ENCODE measurements at regions not wholly inside any gene's neighbourhood (a gene's known extent, or its start where the extent isn't known, plus 50 kb on each side); places are given as distances from the start of the nearest gene placed in this dataset.

DNA sequence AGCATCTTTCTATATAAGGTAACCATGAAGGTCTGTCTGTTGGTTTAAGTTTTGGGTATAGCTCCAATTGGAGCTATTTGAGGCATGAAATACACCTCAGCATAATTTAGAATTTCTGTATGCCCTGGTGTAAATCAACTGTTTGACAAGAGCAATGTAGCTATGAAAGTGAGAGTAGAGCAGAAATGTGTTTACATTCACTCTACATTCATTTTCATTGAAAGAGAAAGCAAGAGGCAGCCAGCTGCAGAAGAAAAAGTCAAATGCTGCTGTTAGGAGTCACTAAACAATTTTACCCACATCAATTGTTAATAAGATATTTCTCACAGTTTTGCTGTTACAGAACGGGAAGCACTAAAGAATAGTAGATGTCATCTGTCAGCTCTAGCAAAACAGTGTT lies 252.5 kb downstream of the SLC6A15 start:
- DNase-seq = no peak

DNA sequence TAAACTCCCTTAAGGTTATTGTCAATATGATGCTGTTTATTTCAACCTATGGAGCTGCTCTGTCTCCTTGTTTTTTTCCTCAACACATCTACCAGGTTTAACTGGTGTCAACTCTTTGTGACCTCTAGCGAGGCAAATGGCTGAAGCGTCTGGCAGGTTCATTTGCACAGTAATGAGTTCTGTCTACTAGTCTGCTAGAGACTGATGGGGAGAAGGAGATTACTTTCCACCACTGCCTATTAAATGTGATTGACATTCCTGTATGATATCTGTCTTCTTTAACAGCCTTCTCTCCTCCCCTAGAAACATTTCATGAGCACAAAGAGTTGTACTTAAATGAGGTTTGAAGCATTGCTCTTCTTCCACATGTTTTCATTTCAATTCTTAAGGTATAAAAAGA lies 253.7 kb downstream of the SLC6A15 start:
- no peak for DNase-seq

DNA sequence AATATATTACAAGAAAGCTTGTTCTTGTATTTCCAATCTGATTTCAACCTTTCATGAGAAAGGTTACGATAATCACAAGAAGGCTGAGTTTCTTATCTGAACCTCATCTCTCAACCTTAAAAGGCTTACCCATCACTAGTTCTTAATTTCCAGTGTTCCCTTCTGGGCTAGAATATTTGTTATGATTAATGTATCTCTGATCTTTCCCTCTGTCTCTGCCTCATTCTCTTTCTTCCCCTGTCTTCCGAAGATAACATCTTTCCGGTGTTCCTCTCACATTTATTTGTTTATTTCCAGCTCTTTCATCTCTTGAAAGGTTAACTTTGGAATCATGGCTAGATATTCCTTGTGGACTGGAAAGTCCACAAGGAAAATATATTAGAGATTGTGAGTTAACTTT lies 255.9 kb downstream of the SLC6A15 start:
- DNase-seq = no peak

DNA sequence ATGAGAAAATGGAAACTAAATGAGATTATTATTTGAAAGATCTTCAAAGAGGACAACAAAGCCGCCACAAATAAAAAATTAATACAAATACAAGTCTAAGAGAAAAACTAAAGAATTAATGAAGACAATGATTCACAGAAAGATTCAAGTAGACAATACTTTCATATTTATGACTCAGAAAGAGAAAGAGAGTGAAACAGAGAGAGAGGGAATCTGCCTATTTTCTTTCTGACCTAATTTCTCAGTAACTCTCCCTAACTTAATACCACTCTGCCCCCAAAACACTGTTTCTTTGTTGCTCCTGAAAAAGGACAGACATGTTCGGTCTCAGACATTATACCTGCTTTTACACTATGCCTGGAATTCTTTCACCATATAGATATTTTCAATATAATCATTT lies 259.1 kb downstream of the SLC6A15 start:
- no peak for DNase-seq

DNA sequence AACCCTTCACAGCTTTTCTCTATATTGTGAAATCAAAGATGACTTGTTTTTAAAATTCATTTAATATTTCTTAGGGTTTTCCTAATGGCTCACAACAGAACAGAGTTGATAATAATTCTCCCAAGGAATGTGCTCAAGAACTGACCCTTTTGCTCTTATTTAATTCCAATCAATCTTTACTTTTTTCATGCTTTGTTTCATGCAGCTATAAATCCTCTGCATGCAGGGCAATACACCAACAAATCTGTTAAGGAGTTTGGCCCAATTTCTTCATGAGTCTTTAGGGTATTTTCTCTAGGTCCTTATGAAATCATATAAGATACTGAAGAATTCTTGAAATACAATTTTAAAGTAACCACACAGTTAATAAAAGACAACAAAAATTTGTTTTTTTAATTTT lies 264.2 kb downstream of the SLC6A15 start:
- no peak for DNase-seq

DNA sequence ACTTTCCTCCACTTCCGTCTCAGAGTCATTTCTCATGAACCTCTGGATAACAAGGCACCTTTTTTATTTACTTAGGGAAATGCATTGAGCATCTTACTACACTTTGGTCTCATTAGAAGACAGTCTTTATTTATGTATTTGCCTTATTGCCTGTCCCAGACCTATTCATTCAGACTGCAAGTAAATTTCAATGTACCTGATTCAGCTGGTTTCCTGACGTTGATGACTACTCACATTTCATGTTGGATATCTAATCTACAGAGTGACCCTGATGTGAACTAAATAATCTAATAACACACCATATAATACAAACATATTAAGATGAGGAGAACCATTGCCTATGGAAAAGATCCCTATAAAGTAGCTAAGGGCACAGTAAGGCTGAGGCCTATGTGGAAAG lies 267.7 kb downstream of the SLC6A15 start:
- no peak for DNase-seq

DNA sequence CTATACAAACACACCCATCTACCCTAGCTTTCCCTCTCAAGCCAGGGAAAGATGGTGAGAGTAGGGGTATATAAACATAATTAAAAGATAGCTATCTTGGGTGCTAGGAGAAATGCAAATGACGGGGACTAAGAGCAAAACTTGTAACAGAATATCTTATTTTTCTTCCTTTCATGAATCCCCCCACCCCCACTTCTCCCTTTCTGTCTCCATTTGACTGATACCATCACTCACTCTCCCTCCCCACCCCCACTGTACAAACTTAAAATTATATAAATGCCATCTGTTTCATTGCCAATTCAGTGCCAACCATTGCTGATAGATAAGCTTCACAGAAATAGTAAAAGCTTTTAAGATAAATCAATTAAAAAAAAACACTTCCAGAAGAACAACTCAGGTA lies 268.6 kb downstream of the SLC6A15 start:
- DNase-seq = no peak

DNA sequence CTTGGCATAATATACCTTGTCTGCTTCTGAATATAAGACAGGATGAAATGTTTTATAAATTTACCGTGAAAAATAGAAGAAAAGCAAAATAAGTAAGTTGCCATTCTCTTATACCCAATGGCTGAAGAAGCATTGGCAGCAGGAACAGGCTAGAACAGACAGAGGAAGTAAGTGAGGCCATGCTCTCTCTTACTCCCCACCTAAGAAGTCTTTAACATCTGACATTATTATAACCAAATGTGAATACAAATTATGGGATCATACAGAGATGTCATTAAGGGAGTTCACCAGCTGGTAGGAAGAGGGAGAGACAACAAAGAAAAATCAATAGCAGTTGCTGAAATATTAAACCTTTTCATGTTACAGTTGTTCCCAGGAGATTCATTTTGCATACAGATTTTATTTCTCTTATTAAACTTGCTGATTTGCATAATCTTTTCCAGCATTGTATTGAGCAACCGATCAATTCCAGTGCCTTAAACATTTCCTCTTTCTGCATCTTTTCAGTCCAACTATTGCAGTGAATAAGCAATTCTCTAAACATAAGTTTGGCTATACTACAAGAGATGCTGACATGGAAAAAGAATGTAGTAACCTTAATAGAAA lies 270.6 kb downstream of the SLC6A15 start:
- DNase-seq = peak; percentile 63

DNA sequence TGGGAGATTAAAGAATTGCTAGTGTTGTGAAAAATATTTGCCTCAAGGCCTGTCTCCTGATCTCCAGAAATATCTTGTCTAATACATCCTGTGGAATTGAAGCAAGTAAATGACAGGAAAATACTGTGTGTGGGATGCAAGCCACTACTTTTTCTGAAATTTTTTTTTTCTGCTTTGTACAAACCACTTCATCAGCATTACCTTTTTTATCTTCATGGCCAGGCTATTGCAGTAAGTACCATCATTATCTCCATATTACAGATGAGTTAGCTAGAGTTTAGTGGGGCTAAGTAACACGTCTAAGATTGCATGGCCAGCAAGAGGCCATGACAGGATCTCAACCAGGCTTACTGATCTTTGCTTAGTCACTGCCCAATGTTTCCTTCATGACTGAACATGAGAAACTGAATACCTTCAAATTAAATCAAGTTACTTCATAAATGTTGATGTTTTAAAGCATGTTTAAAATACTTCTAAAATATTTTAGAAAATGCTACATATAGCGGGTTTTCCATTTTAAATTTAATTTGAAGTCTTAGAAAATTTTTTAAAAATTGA lies 273.7 kb downstream of the SLC6A15 start:
- DNase-seq = no peak

DNA sequence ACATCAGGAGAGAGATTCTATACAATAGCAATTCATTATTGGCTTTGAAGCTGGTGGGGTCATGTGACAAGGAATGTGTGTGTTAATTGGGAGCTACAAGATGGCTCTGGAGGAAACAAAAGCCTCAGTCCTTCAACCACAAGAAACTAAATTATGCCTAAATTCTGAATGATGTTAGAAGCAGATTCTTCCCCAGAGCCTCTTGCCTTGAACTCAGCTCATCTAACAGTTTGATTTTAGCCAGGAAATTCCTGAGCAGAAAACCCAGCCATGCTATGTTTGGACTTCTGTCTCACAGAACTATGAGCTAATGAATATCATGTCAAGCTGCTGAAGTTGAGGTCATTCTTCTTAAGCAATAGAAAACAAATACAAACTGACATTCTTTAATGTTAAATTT lies 274.7 kb downstream of the SLC6A15 start:
- DNase-seq = peak; percentile 68

DNA sequence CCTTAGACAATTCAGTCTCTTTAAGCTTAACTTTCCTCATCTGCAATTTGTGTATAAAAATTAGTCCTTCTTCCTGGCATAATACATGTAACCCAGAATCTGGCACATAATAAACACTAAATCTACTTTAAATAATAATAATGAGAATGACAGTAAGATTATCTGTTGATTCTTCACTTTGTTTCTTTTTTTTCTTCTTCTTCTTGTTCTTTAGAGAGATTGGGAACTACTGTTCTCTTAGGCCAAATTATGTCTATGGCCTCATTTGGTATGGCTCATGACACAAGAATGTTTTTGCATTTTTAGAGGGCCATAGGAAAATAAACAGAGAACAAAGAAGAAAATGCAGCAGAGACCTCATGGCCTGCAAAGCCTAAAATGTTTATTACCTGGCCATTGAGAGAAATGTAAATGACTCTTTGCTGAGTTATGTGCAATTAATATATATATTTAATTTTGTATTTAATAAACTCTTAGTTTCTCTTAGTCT lies 275.8 kb downstream of the SLC6A15 start:
- peak; percentile 59 for DNase-seq

DNA sequence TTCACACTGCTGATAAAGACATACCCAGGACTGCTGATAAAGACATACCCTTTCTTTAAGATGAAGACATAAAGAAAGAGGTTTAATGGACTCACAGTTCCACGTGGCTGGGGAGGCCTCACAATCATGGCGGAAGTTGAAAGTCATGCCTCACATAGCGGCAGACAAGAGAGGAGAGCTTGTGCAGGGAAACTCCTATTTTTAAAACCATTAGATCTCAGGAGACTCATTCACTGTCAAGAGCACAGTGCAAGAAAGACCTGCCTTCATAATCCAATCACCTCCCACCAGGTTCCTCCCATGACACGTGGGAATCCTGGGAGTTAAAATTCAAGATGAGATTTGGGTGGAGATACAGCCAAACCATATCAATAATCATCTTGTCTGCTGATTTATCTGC lies 278.1 kb downstream of the SLC6A15 start:
- no peak for DNase-seq

DNA sequence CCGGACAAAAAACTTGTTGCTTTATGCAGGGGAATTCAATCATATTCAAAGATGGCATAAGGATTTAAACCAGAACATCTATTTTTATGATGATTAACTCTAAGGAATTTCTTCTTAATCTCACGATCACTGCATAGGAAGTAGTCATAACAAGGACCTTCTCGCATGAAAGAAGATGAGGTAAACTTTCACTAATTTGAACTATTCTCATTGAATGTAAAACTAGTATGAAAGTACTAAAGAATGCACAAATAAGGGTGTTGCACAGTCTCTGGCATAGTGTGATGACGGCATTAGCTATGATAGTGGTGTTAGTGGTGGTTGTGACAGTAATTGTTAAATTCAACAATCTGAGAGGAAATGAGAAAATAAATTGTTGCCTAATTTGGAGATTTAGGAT lies 280.0 kb downstream of the SLC6A15 start:
- DNase-seq = peak; percentile 8

DNA sequence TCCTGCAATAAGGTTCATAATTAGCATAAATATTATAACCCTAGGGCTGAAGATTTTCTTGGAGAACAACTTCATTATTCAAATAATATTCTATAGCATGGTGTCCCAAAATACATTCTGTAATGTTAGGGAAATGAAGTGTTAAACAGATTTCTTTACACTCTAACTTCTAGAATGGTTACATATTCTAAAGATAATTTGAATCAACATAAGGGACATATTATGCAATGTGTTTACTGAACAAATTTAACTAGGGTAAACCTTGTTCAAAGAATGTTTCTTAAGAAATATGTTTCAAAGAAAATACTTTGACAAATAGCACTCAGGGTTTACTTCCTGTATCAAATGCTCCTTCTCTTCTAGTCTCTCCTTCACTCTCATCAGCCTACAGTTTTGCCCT lies 281.6 kb downstream of the SLC6A15 start:
- DNase-seq = no peak

DNA sequence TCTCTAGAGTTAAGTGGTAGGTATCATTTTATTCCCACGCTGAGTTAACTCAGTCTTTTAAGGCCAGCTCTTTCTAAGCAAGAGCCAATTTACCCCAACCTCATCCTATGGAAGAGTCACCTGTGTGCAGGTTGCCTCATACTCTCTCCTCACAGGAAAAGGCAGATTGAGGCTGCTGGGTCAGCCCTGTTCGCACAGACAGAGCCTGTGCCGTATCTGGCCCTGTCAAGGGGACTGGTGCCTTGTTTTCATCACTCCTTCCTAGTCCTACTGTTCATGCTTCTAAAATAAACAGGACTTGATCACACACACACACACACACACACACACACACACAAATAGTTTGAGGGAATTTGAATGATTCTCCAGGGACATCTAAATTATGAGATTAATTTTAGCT lies 285.0 kb downstream of the SLC6A15 start:
- DNase-seq = no peak

DNA sequence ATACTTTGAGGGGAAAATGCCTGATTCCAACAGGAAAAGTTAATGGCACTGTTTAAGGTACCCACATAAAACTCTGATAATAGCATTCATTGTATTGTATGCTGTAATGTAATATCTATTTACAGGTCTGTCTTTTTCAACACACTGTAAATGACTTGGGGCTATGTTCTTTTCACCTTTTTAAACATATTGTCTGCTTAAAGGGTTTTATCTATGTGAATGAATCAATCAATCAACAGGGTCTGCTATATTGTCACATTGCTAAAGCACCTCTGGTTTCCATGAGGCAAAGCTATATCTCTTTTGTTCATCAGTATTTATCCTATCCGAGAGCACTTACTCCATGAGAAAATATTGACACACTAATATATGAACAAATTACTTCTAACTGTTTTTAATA lies 288.0 kb downstream of the SLC6A15 start:
- DNase-seq = no peak

DNA sequence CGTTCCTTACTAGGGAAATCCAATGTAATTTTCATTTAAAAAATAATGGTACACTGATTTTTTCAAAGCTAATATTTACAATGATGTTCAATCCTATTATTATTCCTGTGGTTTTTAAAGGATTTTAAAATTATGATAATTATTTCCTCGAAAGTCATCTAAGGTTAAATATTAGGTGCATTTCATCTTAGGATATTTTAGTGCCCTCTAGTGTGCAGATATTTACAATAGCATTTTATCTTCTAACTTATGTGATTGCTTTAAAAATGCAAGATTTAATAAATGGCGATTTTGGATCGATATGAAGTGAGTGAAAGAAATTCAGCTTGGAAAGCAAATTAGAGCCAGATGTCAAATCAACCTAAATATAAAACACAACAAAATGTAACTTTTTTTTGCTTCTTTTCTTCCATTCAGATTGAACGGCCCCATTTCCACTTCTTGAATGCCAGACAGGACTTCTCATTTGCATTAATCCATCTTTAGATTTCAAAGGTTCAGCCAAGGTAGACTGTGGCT lies 293.5 kb downstream of the SLC6A15 start:
- peak; percentile 7 for DNase-seq

DNA sequence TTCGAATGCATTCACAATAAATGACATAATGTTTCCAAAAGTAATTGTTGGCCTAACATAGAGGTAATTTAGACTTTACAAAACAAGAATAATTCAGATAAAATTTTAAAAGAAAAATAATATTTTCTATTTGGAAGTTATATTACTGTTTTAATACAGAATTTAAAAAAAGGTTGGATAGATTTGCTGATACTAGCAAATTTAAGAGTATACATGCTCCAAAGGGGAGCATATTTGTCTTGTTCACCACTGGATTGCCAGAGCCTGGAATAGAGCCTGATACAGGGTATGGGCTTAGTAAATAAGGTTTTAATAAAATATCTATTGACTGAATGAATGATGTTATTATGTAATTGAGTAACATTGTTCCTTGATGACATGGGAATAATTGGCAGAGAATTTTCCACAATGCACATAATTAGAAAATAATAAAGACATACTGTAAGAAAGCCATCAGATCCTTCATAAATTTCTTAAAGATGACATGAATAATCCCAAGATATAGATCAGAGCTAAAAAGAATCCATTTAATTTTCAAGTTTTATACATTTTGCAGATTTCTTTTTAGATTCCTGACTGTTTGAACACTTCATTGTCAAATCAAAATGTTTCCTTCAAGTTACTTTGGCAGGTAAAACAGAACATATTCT lies 305.3 kb downstream of the SLC6A15 start:
- DNase-seq = no peak

DNA sequence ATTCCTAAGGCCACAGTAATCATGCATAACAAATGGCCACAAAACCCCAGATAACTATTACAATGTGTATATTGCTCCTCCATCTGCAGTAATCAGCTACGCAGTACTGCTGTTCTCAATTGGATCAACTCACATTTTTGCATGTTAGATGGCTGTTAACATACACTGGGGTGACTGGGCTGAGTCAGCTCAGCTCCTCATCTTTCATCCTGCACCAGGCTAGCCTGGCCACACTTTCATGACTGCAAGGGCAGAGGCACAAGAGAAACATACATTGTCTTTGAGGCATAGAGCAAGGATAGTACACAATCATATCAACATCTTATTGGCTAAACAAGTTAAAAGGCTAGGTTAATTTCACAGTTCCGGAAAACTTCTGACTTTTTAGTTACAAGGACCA lies 306.6 kb downstream of the SLC6A15 start:
- peak; percentile 44 for DNase-seq

DNA sequence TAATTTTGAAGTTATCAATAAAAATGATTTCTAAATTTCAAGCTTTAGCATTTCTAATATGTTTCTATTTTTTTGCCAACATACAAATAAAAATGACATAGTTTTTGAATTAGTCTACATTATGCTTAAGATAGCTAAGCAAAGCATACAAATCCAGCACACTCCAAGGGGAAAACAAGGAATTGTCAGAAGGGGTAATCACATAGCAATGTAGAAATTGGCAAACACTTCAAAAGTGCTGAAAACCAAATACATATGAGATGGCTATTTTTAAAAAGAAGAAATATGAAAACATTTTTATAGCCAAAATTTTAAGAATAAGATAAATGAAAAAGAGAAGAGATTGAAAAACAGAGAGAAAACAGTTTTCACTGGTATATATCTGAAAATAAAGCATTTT lies 308.0 kb downstream of the SLC6A15 start:
- DNase-seq = peak; percentile 65

DNA sequence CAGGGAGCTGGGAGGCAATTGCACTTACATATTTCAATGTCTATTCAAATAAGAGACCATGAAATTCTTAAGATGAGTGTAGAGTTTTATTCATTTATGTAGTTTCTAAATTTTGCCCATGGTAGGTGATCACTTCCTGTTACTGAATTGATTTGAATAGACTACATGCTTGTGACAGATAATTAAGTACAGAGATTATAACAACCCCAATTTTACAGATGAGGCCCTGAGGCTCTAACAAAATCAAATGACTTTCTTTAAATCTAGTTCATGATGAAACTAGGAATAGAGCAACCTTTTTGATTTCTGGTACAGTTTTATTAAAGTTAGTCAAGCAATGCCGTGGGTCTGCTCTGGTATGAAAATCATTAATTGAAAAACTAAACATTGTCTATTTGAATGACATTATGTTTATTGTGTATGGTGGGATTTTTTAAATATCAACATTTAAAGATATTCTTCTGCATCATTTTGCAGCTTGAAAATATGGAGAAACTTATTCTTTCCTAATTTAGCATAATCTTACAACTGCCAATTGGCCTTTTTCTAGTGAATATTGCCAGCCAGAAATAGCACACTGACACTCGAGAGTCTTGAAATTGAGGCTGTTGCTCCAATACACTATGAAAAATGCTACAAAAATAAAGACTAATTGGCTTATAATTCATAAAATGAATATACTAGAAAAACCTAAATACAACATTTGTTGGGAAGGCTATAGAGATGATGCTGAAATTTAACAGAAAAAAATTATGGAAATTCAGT lies 308.9 kb downstream of the SLC6A15 start:
- DNase-seq = no peak

DNA sequence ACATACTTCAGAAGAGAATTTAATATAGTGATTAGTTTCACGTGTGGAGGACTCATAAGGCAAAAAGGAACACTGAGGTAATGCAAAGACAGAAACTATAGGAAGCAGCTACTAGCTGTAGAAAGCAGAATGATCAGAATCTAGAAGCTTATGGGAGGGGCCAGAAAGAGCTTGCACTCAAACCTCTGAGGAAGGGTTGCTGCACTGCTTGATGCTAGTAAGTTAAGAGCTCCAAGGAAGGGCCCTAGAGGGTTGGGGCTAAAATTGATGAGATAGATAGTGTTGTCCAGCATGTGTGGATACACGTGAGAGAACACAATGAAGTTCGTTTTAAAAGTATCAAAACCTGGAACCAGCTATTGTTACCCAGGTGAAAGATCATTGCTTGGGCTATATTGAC lies 311.1 kb downstream of the SLC6A15 start:
- DNase-seq = no peak

DNA sequence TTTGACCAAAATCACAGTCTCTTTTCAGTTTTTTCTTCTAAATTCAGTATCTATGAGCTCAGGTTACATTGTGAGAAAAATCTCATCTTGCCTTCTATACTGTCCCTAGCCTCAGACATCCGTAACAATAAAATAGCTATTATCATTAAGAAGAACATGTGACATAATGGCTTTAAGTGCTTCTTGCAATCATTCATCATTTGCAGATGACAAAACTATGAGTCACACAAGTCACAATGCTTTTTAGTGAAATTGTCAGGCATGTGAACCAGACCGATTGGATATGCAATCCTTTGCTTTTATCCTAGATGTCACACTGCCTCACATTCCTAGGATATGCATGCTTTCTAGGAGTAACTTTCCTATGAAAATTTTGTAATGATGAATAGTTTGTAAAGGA lies 313.1 kb downstream of the SLC6A15 start:
- DNase-seq = peak; percentile 68

DNA sequence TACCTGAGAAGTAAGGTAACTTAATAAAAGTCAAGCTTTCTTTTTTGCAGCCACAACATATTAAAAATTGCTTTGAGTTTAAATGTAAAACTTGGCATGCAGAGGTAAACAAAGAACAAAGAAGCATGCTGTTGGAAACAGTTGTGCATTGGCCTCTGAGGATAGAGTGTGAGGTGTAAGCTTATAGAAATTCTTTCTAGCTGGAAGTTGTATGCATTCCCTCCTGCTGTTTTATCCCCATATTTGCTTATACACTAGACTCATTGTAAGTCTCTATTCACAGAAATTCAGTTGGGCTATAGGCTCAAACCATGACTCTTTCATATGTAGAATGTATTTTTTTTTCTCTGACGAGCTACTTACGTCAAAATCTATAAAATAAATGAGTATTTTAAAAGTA lies 316.3 kb downstream of the SLC6A15 start:
- DNase-seq = no peak

Measured in fibroblast of upper back skin (primary cell).